Testis (tissue), 2 donors: ENCODE measurements at regions not wholly inside any gene's neighbourhood (a gene's known extent, or its start where the extent isn't known, plus 50 kb on each side); places are given as distances from the start of the nearest gene placed in this dataset.
"Not testable (repeated sequence)": the region's sequence is repeated elsewhere in the genome, so short reads cannot be mapped to it uniquely, and the experiment has no call there.

Source experiments
- DNase-seq: peaks from one replicate; pipeline ENCODE4 v3.0.0-alpha.2; 2019
- H3K27ac ChIP-seq, 2 donors: fragments of 200-600 bp; sonication (generic); one replicate each; pipeline ENCODE4 v1.5.1; 2019
- H3K27me3 ChIP-seq: fragments of 200-600 bp; sonication (generic); one replicate; pipeline ENCODE4 v1.5.1; 2019
- H3K36me3 ChIP-seq: fragments of 200-600 bp; sonication (generic); one replicate; pipeline ENCODE4 v1.5.1; 2017; ENCODE audit warnings: low read depth; ENCODE audit errors: missing control alignments
- H3K4me1 ChIP-seq: fragments of 200-600 bp; sonication (generic); one replicate; pipeline ENCODE4 v1.5.1; 2019
- H3K4me3 ChIP-seq, 2 donors: fragments of 200-600 bp; sonication (generic); one replicate each; pipeline ENCODE4 v1.5.1; 2017 to 2019
- H3K9me3 ChIP-seq: fragments of 200-600 bp; sonication (generic); one replicate; pipeline ENCODE4 v1.5.1; 2017
- POLR2A ChIP-seq: fragments of 450-650 bp; IDR thresholded peaks from one replicate; pipeline ENCODE4 v1.6.1; 2017; ENCODE audit warnings: antibody characterized with exemption, mild to moderate bottlenecking, moderate library complexity
- WGBS, 2 donors: methylation state at CpG; one replicate each; pipeline ENCODE4 v1.1.5; 2018; 5-methylcytosine and 5-hydroxymethylcytosine counted together
- intact Hi-C: fragments of 100-400 bp; cut with DNase I; formaldehyde crosslinking; loops from one replicate; pipeline ENCODE4 v1.15.1; 2023; ENCODE audit warnings: low total_unique reads
- TF ChIP-seq, protein P1 (sequence below), 3 experiments: fragments of 450-650 bp in 2 of 3; fragments of 200-600 bp in 1 of 3; sonication (generic) in 1 of 3; IDR thresholded peaks; one replicate each; pipeline ENCODE4 v1.5.1; 2016 to 2019; ENCODE audit warnings: antibody characterized with exemption in 3 of 3, mild to moderate bottlenecking in 2 of 3, moderate library complexity in 1 of 3

DNA sequence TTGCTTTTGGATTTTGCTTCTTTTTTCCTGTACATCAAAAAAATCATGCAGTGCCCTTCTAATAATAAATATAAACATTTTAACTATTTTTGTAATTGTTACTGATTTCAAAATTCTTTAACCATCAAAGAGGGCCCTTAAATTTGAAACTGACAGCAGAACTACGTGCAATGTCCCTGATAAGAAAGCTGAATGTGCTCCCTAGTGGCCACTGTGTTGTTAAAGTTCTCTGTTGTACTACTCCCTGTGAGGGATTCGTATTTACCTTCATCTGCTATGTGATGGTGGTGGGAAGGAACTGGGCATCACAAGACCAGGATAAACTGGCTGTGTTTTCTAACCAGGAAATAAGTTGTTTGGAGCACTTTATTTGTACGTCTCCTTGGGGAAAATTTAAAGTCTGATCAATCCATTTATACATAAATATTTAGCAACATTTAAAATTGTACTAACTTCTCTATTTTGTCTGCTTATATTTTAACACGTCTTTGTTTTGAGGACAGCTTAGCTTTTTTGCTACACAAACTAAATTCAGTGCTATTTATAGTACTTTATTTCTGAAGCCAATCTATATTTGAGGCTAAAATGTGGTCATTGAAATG lies 322.4 kb downstream of the HGF start:
- no peak overlapping the region for H3K4me3 ChIP-seq
- no peaks in the 10 kb centered on the region for H3K4me1 ChIP-seq
- H3K9me3 ChIP-seq: no peaks in the 10 kb centered on the region
- WGBS, 2 donors: 54 to 57% methylated on average over 4 of the region's 4 CpGs
- TF ChIP-seq, protein P1, sequence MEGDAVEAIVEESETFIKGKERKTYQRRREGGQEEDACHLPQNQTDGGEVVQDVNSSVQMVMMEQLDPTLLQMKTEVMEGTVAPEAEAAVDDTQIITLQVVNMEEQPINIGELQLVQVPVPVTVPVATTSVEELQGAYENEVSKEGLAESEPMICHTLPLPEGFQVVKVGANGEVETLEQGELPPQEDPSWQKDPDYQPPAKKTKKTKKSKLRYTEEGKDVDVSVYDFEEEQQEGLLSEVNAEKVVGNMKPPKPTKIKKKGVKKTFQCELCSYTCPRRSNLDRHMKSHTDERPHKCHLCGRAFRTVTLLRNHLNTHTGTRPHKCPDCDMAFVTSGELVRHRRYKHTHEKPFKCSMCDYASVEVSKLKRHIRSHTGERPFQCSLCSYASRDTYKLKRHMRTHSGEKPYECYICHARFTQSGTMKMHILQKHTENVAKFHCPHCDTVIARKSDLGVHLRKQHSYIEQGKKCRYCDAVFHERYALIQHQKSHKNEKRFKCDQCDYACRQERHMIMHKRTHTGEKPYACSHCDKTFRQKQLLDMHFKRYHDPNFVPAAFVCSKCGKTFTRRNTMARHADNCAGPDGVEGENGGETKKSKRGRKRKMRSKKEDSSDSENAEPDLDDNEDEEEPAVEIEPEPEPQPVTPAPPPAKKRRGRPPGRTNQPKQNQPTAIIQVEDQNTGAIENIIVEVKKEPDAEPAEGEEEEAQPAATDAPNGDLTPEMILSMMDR (IDR thresholded peaks at IDR 0.05): peak; percentile 22 to 41 (median 30)
- no peak for TF ChIP-seq POLR2A
- DNase-seq: peak; percentile 63
- intact Hi-C loops: no loop called here
- H3K36me3 ChIP-seq: no peaks in the 10 kb centered on the region
- no peak overlapping the region for H3K27ac ChIP-seq
- no peaks in the 10 kb centered on the region for H3K27me3 ChIP-seq

DNA sequence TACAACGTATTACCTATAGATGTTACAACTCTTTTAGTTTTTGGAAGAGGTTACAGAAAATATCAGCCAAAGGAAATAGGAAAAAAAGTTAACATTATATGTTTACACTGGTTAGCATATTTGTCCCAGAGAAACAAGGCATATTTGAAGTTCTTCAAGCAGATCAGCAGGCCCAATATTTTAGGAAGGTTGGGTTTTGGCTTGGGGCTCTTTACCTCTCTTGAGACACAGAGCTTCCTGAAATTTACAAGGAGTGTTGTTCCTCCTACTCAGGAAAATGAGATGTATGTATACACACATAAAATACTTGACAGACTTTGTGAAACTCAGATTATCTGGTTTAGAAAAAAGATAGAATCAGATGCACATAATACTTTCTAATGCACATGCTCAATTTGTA lies 323.6 kb downstream of the HGF start:
- DNase-seq: no peak
- no peaks in the 10 kb centered on the region for H3K27me3 ChIP-seq
- intact Hi-C loops: no loop called here
- WGBS, 2 donors: 85 to 88% methylated on average over 1 of the region's 1 CpG
- H3K9me3 ChIP-seq: no peaks in the 10 kb centered on the region
- no peak overlapping the region for H3K4me3 ChIP-seq
- H3K36me3 ChIP-seq: no peaks in the 10 kb centered on the region
- no peak overlapping the region for H3K27ac ChIP-seq
- TF ChIP-seq, protein P1 (IDR thresholded peaks at IDR 0.05): no peak
- no peak for TF ChIP-seq POLR2A
- H3K4me1 ChIP-seq: no peaks in the 10 kb centered on the region

DNA sequence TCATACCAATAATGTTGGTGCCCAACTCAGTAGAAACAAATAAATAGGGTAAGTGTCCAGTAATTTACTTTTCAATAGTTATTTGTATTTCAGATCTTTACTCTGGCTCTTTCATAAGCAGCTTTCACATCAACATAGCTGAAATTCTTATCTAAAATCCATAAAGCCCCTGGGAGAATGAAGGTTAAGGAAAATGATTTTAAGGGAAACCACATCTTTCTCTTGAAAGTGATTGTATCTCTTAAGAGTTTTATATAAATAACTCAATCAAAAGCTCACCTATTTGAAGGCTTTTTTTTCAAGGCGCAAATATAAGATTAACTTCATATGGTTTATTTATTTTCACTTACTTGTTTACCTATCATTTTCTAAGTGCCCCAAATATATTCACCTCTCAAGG lies 324.4 kb downstream of the HGF start:
- 83 to 97% methylated on average over 1 of the region's 1 CpG for WGBS, 2 donors
- no peak for TF ChIP-seq POLR2A
- TF ChIP-seq, protein P1 (IDR thresholded peaks at IDR 0.05): no peak
- intact Hi-C loops: no loop called here
- H3K4me3 ChIP-seq: no peak overlapping the region
- no peak for DNase-seq
- H3K4me1 ChIP-seq: no peaks in the 10 kb centered on the region
- no peaks in the 10 kb centered on the region for H3K9me3 ChIP-seq
- H3K36me3 ChIP-seq: no peaks in the 10 kb centered on the region
- H3K27me3 ChIP-seq: no peaks in the 10 kb centered on the region
- H3K27ac ChIP-seq: no peak overlapping the region

GRCh38 chr7:81441750-81442149 lies 328.1 kb downstream of the HGF start:
- TF ChIP-seq, protein P1 (IDR thresholded peaks at IDR 0.05): no peak
- no peak for TF ChIP-seq POLR2A
- no peaks in the 10 kb centered on the region for H3K4me1 ChIP-seq
- H3K27me3 ChIP-seq: no peaks in the 10 kb centered on the region
- DNase-seq: no peak
- no peaks in the 10 kb centered on the region for H3K9me3 ChIP-seq
- no peaks in the 10 kb centered on the region for H3K36me3 ChIP-seq
- 38 to 63% methylated on average over 1 of the region's 1 CpG for WGBS, 2 donors
- no peak overlapping the region for H3K27ac ChIP-seq
- no peak overlapping the region for H3K4me3 ChIP-seq
- intact Hi-C loops: no loop called here

DNA sequence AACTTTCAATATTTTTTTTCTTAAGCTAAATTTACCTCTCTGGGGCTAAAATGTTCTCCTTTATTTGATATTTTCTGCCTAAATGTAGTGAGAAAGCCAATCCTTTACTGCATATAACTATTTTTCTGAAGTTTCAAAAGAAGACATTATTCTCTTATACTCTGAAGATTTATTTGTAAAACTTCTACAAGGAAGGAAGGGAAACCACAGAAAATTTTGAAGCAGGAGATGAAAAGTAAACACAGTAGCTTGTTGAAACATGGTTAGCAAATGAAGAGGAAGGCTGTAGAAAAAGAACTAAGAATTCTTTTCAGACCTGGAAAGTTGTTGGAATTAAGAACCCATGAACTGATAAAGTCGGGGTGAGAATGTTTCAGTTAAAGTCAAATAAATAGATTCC lies 330.3 kb downstream of the HGF start:
- intact Hi-C loops: no loop called here
- Histone ChIP-seq H3K27me3 (no peaks in the 10 kb centered on the region), H3K4me1 (no peaks in the 10 kb centered on the region), H3K4me3 (no peak overlapping the region), H3K9me3 (no peaks in the 10 kb centered on the region), H3K36me3 (no peaks in the 10 kb centered on the region), H3K27ac (no peak overlapping the region)
- no peak for DNase-seq
- WGBS, 2 donors: 39 to 51% methylated on average over 1 of the region's 1 CpG
- TF ChIP-seq POLR2A: no peak
- TF ChIP-seq, protein P1 (IDR thresholded peaks at IDR 0.05): no peak

GRCh38 chr7:81437160-81437559 lies 332.7 kb downstream of the HGF start:
- 60 to 93% methylated on average over 7 to 29 of the region's 29 CpGs for WGBS, 2 donors
- H3K27ac ChIP-seq, H3K36me3 ChIP-seq, H3K9me3 ChIP-seq, intact Hi-C loops, H3K27me3 ChIP-seq, DNase-seq, H3K4me1 ChIP-seq: not testable (repeated sequence)
- H3K4me3 ChIP-seq: peak overlapping the region in 1 of 2 donors; percentile 51
